Activated CD4-positive, alpha-beta T cell treated with anti-CD3 and anti-CD28 coated beads, Interleukin-2, amount 50 U/mL, for 1 hour (primary cell): ENCODE measurements at regions not wholly inside any gene's neighbourhood (a gene's known extent, or its start where the extent isn't known, plus 50 kb on each side); places are given as distances from the start of the nearest gene placed in this dataset.

ENCODE experiments used
- DNase-seq: peaks from one replicate; pipeline ENCODE4 v3.0.0-alpha.2; 2020

DNA sequence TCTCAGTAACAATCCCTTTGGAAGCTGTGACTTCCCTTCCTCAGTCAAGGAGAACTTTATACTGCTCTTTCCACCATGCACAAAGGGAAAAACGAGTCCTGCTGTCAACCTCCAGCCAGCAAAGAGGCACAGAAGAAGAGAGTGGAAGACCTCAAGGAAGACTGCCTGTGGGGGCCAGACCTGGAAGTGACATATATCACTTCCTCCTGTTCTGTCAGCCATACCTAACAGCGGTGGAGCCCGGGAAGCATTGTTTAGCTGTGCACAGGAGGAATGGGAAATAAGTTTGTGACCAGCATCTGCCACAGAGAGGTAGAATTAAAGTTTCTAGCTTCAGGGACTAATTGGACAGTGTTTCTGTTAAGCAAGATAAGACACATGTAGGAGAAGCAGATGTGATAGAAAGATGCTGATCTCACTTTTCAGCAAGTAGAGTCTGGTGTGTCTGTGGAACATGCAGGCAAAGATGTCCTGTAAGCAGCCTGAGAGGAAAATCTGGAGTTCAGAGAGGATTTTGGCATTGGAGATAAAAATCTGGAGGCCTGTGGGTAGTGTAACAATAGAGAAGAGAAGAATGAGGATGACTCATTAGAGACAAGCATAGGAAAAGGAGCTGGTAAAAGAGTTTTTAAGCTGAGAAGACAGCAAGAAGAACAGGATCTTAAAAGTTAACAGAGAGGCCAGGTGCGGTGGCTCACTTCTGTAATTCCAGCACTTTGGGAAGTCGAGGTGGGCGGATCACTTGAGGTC, 141.6 kb upstream of the CPSF6 start:
- no peak for DNase-seq

GRCh38 chr12:69099201-69099837, 140.1 kb upstream of the CPSF6 start:
- DNase-seq: no peak

DNA sequence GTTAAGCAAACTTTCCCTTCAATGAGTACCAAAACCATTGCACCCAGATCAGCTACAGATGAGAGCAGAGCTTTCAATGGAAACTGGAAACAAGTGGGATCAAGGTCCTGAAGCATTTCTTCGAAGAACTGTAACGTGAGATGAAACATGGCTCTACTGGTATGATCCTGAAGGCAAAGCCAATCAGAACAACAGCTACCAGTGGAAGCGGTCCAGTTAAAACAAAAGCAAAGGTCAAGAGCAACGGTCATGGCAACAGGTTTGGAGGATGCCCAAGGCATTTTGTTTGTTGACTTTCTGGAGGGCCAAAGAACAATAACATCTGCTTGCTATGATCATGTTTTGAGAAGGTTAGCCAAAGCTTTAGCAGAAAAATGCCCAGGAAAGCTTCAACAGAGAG, 137.9 kb upstream of the CPSF6 start:
- no peak for DNase-seq

DNA sequence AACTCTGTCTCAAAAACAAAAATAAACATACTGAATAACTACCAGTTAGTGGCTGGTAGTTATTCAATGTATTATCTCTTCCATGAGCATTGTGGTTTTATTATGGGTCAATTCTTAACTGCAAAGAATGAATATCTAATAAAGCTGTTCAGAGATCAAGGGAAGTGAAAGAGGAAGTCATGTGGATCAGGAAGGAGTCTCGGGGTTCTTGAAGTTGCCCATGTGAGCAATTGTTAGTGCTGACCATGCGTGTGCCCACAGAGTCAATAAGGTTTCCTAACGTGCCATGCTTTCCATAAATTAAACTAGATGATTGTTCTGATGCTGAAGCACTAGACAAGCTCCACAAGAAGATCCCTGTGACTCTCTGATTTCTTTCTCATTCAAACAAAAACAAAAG, 136.5 kb upstream of the CPSF6 start:
- no peak for DNase-seq

DNA sequence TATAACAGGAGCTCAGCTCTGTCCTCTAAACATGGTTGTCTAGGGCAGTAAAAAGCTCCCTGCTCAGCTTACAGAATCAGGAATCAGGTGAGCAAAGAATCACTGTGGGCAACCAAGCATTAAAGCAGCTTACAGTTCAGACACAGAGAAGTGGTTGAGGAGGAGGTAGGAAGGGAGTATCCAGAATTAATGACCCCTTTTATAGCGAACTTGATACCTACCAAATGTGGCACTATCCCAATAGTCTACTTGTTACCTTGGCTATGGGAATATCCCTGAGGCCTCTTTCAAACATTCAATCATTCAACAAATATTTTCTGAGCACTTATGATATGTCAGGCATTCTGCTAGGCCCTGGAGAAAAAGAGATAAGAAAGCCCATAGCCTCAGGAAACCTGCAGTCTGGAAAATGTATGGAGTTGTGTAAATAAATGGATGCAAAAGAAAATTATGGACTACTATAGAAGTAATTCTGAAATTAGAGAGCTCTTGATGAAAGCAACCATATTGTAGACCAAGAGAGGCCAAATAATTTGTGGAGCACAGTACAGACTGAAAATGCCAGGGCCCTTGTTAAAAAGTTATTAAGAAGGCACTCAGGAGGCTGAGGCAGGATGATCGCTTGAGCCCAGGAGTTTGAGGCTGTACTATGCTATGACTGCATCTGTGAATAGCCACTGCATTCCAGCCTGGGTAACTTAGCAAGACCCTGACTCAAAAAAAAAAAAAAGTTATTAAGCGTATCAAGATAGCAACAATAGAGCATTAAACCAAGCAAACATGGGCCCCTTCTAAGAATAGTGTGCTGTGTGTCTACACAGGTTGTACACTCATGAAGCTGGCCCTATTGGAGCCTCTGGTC, 134.0 kb upstream of the CPSF6 start:
- no peak for DNase-seq

GRCh38 chr12:69106482-69107118, 132.8 kb upstream of the CPSF6 start:
- no peak for DNase-seq

DNA sequence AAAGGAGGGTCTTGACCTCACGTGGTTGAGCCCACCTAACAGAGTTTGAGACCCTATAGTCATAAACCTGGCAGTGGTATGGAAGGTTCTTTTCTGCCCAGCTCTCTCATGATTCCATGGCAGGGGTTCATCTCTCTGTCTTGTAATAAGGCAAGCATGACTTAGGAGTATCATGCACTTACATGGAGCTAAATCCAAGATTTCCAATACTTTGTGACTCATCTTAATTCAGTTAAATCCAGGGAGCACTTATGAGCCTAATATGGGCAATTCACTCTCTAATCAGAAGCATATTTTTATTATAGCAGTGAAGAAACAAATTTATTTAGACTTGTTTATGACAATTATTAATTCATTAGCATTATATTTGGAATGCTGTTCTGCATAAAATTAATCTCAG, 131.8 kb upstream of the CPSF6 start:
- DNase-seq: no peak

DNA sequence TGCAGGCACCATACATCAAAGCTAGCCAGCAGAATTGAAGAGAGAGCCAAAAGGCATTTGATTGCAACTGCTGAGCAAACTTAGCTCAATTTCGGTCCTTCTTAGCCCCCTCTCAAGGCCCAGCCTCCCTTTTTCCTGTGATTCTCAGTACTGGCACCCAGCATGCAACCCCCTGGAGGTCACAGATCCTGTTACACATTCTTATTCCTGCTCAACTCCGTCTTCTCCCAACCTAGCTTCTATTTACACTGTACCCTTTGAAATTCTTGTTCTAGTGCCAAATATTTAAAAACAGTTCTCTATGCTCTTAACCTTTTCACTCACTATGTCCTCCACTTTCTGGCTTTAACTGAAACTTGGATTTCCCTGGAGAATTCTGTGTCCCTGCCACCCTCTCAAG, 131.3 kb upstream of the CPSF6 start:
- no peak for DNase-seq

DNA sequence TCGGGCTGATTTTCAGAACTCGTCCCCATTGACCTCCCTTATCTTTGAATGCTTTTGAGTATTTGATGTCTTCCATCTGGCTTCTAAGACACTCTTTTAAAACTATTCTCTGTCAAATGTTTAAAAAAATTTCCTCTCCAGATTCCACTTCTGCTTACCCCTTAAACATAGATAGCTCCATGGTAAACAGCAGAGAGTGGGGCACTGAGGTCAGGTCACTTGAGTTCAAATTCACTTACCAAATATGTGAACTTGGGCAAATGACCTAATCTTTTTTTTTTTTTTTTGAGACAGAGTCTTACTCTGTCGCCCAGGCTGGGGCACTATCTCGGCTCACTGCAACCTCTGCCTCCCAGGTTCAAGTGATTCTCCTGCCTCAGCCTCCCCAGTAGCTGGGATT, 126.8 kb upstream of the CPSF6 start:
- no peak for DNase-seq

GRCh38 chr12:69115099-69115498, 124.3 kb upstream of the CPSF6 start:
- no peak for DNase-seq

DNA sequence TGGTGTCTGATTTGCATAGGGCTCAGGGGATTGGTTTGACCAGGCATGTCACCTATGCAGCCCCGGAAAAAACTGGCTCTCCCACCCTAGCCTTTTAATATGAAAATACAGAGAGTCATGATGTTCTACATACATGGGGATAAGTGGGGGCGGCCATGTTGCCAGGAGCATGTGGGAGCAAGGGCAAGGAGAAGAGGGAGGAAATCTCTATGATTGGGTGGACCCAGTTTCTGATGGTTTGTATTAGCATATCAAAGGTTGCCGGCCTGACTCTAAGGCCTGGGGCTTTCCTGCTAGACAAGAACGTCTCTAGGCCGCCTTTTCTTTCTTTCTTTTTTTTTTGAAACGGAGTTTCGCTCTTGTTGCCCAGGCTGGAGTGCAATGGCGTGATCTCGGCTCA, 123.4 kb upstream of the CPSF6 start:
- DNase-seq: no peak

- DNase-seq: no peak
Observed at GRCh38 chr12:69117566-69118266, 121.7 kb upstream of the CPSF6 start.

GRCh38 chr12:69118516-69118915, 120.9 kb upstream of the CPSF6 start:
- no peak for DNase-seq

- DNase-seq: no peak
Observed at GRCh38 chr12:69119770-69120169, 119.6 kb upstream of the CPSF6 start.

DNA sequence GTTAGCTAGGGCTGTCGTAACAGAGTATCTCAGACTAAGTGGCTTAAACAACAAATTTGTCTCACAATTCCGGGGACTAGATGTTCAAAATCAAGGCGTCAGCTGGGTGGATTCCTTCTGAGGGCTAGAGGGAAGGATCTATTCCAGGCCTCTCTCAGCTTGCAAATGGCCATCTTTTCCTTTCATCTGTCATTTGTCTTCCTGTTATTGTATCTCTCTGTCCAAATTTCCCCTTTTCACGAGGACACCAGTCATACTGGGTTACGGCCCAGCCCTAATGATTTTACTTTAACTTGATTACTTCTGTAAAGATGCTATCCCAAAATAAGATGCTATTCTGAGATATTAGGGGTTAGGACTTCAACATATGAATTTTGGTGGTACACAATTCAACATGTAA, 119.0 kb upstream of the CPSF6 start:
- DNase-seq: no peak

- no peak for DNase-seq
Observed at GRCh38 chr12:69123311-69123710, 116.1 kb upstream of the CPSF6 start.

DNA sequence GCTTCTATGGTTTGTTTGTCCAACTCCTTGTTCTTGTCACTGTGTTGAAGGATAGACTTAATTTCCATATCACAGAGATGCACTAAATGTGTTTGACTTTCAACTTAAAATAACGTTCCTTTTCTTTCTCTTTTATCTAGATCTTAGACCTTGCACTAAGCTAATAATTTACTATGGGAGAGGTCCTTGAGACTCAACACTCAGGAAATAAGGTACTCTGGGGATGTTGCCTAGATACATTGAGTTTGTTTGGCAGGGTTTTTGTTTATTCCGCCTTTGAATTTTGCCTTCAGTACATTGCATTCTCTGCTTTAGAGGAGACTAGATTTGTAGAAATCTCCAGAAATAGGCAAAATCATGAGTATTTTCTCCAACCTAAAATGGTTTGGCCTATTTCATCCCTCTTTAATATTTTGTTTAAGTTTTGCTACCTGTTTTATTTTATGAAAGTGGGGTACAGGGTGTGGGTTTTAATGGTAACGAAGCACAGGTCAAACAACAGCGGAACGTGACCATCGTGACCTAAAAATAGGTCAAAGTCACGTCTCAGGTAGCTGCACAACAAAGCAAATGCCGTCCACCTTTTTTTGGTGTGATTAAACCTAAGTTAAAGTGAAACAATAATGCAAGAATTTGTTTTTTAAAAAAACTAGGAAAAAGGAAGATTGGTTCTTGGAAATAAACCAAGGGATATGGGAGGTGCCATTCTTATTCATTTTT, 115.3 kb upstream of the CPSF6 start:
- no peak for DNase-seq

- no peak for DNase-seq
Observed at GRCh38 chr12:69129017-69129416, 110.4 kb upstream of the CPSF6 start.

- DNase-seq: no peak
Observed at GRCh38 chr12:69129564-69129963, 109.8 kb upstream of the CPSF6 start.

DNA sequence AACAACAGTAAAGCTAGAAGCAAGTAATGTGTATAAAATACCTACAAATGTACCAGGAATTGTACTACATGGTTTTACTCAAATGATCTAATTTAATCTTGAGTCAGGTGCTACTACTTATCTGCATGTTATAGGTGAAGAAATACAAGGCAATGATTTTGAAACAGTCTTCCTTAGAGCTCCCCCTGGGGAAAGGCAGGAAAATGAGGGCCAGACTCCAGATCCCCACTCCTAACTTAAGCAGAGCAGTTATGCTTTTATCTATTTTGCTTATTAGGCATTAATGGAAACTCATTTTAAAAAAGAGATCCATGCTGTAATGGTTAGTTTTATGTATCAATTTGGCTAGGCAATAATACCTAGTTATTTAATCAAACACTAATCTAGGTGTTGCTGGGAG, 109.3 kb upstream of the CPSF6 start:
- DNase-seq: no peak

GRCh38 chr12:69131077-69131476, 108.3 kb upstream of the CPSF6 start:
- no peak for DNase-seq
